HCT116 (cell line): ENCODE measurements at regions not wholly inside any gene's neighbourhood (a gene's known extent, or its start where the extent isn't known, plus 50 kb on each side); places are given as distances from the start of the nearest gene placed in this dataset.

Experiments
- ATAC-seq: fragments of 200-7000 bp; cut with Tn5 transposase; 2 replicates; pipeline ENCODE4 v1.9.1; 2020; ENCODE audit warnings: mild to moderate bottlenecking, moderate library complexity
- BruUV-seq: library from RNA; stranded (reverse); fragments of 400-500 nt; replicated peaks from 2 replicates; lab custom pipeline; 2021; lab: Mats Ljungman, UMichigan
- CTCF ChIA-PET: fragments of 300-600 bp; sonication (Branson Sonifier 250); formaldehyde crosslinking; loops from one replicate; lab custom pipeline; 2021; ENCODE audit warnings: antibody characterized with exemption; lab: Charles Lee
- POLR2A ChIA-PET: fragments of 300-600, 350-600 bp; sonication (Branson Sonifier 250); formaldehyde crosslinking; loops from one replicate; lab custom pipeline; 2021; ENCODE audit warnings: antibody characterized with exemption; lab: Charles Lee
- RAD21 ChIA-PET, 2 experiments: fragments of 300-600 bp; sonication (Branson Sonifier 250); formaldehyde crosslinking; loops; one replicate each; lab custom pipeline; 2023; ENCODE audit warnings: low total read pairs in 2 of 2; ENCODE audit not compliant: uncharacterized antibody in 2 of 2, unreplicated experiment in 2 of 2, low non-redundant PET in 1 of 2; lab: Charles Lee
- DNase-seq: peaks from one replicate; pipeline ENCODE4 v3.0.0-alpha.2; 2010; ENCODE audit warnings: low read depth, low spot score
- H2AFZ ChIP-seq: fragments of 200-600 bp; shearing (Covaris generic), sonication (generic); 2 replicates; pipeline ENCODE4 v1.6.1; 2017; ENCODE audit warnings: low read depth, mixed run types, mixed read lengths, antibody characterized with exemption, low read length; ENCODE audit not compliant: poor library complexity, severe bottlenecking
- H3K27ac ChIP-seq: 2 replicates; pipeline ENCODE4 v1.5.1; 2012; ENCODE audit warnings: low read depth, low read length
- H3K27me3 ChIP-seq: fragments of 200-600 bp; sonication (generic); 2 replicates; pipeline ENCODE4 v1.6.1; 2016; ENCODE audit warnings: mixed run types, low read length, mixed read lengths; ENCODE audit not compliant: insufficient read depth
- H3K36me3 ChIP-seq, 2 experiments: fragments of 200-500 bp in 1 of 2; fragments of 200-600 bp in 1 of 2; sonication (Bioruptor generic) in 1 of 2; sonication (generic) in 1 of 2; 2 replicates each; pipeline versions ENCODE4 v1.5.1 to v1.6.1; 2014 to 2016; ENCODE audit warnings: low read length in 2 of 2, inconsistent platforms in 1 of 2, mixed read lengths in 1 of 2, mixed run types in 1 of 2; ENCODE audit not compliant: insufficient read depth in 2 of 2, control insufficient read depth in 1 of 2
- H3K4me1 ChIP-seq, 2 experiments: fragments of 200-600 bp in 1 of 2; sonication (generic) in 1 of 2; 2 replicates each; pipeline versions ENCODE4 v1.5.1 to v1.6.1; 2012 to 2017; ENCODE audit warnings: low read length in 2 of 2, inconsistent platforms in 1 of 2, mild to moderate bottlenecking in 1 of 2, mixed read lengths in 1 of 2, mixed run types in 1 of 2, moderate library complexity in 1 of 2; ENCODE audit not compliant: insufficient read depth in 2 of 2, control insufficient read depth in 1 of 2
- H3K4me2 ChIP-seq: fragments of 200-600 bp; sonication (generic); 2 replicates; pipeline ENCODE4 v1.6.1; 2017; ENCODE audit warnings: mixed run types, low read length, mixed read lengths
- H3K4me3 ChIP-seq, 2 experiments: fragments of 200-600 bp in 1 of 2; sonication (generic) in 1 of 2; replicated peaks in 1 of 2; 2 replicates each; pipeline ENCODE4 v1.5.1; 2011 to 2016; ENCODE audit warnings: low read length in 2 of 2, control low read depth in 1 of 2, low read depth in 1 of 2, mild to moderate bottlenecking in 1 of 2, mixed read lengths in 1 of 2, mixed run types in 1 of 2
- H3K79me2 ChIP-seq: fragments of 200-600 bp; sonication (generic); 2 replicates; pipeline ENCODE4 v1.6.1; 2017; ENCODE audit warnings: mild to moderate bottlenecking, mixed run types, low read length, moderate library complexity, mixed read lengths; ENCODE audit not compliant: insufficient read depth
- H3K9ac ChIP-seq: fragments of 200-600 bp; sonication (generic); 2 replicates; pipeline ENCODE4 v1.6.1; 2016; ENCODE audit warnings: low read length, mixed read lengths
- H3K9me2 ChIP-seq: fragments of 200-600 bp; sonication (generic), shearing (Covaris generic); 2 replicates; pipeline ENCODE4 v1.6.1; 2017; ENCODE audit warnings: mixed run types, mild to moderate bottlenecking, moderate library complexity; ENCODE audit not compliant: insufficient read depth
- H3K9me3 ChIP-seq, 2 experiments: fragments of 200-500 bp in 1 of 2; fragments of 200-600 bp in 1 of 2; sonication (Bioruptor generic) in 1 of 2; sonication (generic) in 1 of 2; 2 replicates each; pipeline ENCODE4 v1.6.1; 2014 to 2017; ENCODE audit warnings: low read length in 2 of 2, mixed read lengths in 2 of 2, inconsistent platforms in 1 of 2, low read depth in 1 of 2, mild to moderate bottlenecking in 1 of 2, mixed run types in 1 of 2, moderate library complexity in 1 of 2; ENCODE audit not compliant: control insufficient read depth in 1 of 2, insufficient read depth in 1 of 2
- H4K20me1 ChIP-seq: fragments of 200-600 bp; sonication (generic), shearing (Covaris generic); 2 replicates; pipeline ENCODE4 v1.6.1; 2017; ENCODE audit warnings: mixed run types, mild to moderate bottlenecking, moderate library complexity; ENCODE audit not compliant: insufficient read depth
- EZH2 ChIP-seq: fragments of 200-600 bp; sonication (generic); IDR thresholded peaks from 2 replicates; pipeline ENCODE4 v1.6.1; 2017; ENCODE audit warnings: antibody characterized with exemption, mixed run types
- REST ChIP-seq: IDR thresholded peaks from 2 replicates; pipeline ENCODE4 v1.6.1; 2012; ENCODE audit warnings: low read depth
- TCF7L2 ChIP-seq: IDR thresholded peaks from 2 replicates; pipeline ENCODE4 v1.7.0; 2011; ENCODE audit warnings: borderline replicate concordance, inconsistent platforms; ENCODE audit not compliant: insufficient read depth, insufficient read length; ENCODE audit errors: extremely low read depth
- YY1 ChIP-seq: IDR thresholded peaks from 2 replicates; pipeline ENCODE4 v1.6.1; 2011; ENCODE audit warnings: low read length, low read depth, moderate library complexity, mild to moderate bottlenecking; ENCODE audit not compliant: insufficient replicate concordance; ENCODE audit errors: extremely low read depth
- ZFX ChIP-seq: fragments of 450-650 bp; IDR thresholded peaks from 2 replicates; pipeline ENCODE4 v1.6.1; 2017
- ZNF274 ChIP-seq: fragments of 200-500 bp; sonication (Bioruptor generic); IDR thresholded peaks from 2 replicates; pipeline ENCODE4 v1.6.1; 2014; ENCODE audit warnings: mild to moderate bottlenecking, low read depth, low read length, inconsistent platforms
- intact Hi-C: fragments of 100-400 bp; cut with micrococcal nuclease; formaldehyde crosslinking; loops from 2 replicates; pipeline ENCODE4 v1.10.0; 2022

- intact Hi-C loops, result no loop called here
- no peak for DNase-seq
- Histone ChIP-seq H3K27me3 (no peaks in the 10 kb centered on the region), H3K79me2 (no peaks in the 10 kb centered on the region), H3K9me3 (no peaks in the 10 kb centered on the region), H4K20me1 (no peaks in the 10 kb centered on the region), H3K9me2 (no peaks in the 10 kb centered on the region), H3K27ac (no peak overlapping the region), H2AFZ (no peak overlapping the region), H3K36me3 (no peaks in the 10 kb centered on the region), H3K4me3 (no peak overlapping the region), H3K4me2 (no peak overlapping the region), H3K9ac (no peak overlapping the region), H3K4me1 (no peaks in the 10 kb centered on the region)
- BruUV-seq, result no TSS peak
- ATAC-seq, result no peak
- ChIA-PET POLR2A (no interaction called here), RAD21 (no interaction called here), CTCF (no interaction called here)
- TF ChIP-seq REST (no peak), TCF7L2 (no peak), EZH2 (no peak), ZNF274 (no peak)
Measured at GRCh38 chr12:82146740-82147139, 211.4 kb downstream of the CCDC59 start.

- H3K4me2 ChIP-seq, result no peak overlapping the region
- H3K27ac ChIP-seq, result no peak overlapping the region
- H2AFZ ChIP-seq, result no peak overlapping the region
- no peaks in the 10 kb centered on the region for H3K9me2 ChIP-seq
- DNase-seq (peak; percentile 2), ATAC-seq (no peak)
- intact Hi-C loops, result no loop called here
- H3K4me1 ChIP-seq, result no peaks in the 10 kb centered on the region
- no peak overlapping the region for H3K9ac ChIP-seq
- CTCF ChIA-PET, result no interaction called here
- BruUV-seq, result no TSS peak
- no peak for TF ChIP-seq ZFX
- no peak for TF ChIP-seq EZH2
- TF ChIP-seq YY1, result no peak
- no peaks in the 10 kb centered on the region for H3K27me3 ChIP-seq
- no peaks in the 10 kb centered on the region for H3K79me2 ChIP-seq
- H3K4me3 ChIP-seq, result no peak overlapping the region
- H3K9me3 ChIP-seq, result no peaks in the 10 kb centered on the region
- no peaks in the 10 kb centered on the region for H3K36me3 ChIP-seq
- POLR2A ChIA-PET, result no interaction called here
- no peaks in the 10 kb centered on the region for H4K20me1 ChIP-seq
- RAD21 ChIA-PET, result no interaction called here
Measured at GRCh38 chr12:82144505-82144904, 213.7 kb downstream of the CCDC59 start.
